AML-193 (cell line): ENCODE measurements at regions not wholly inside any gene's neighbourhood (a gene's known extent, or its start where the extent isn't known, plus 50 kb on each side); places are given as distances from the start of the nearest gene placed in this dataset.
"Not testable (repeated sequence)": the region's sequence is repeated elsewhere in the genome, so short reads cannot be mapped to it uniquely, and the experiment has no call there.

Experiments used
- DNase-seq, 2 experiments: peaks; one replicate each; lab custom pipeline; 2025; lab: John Stamatoyannopoulos, UW

GRCh38 chr4:11860996-11861395 lies 432.3 kb upstream of the HS3ST1 start:
- DNase-seq: no peak

DNA sequence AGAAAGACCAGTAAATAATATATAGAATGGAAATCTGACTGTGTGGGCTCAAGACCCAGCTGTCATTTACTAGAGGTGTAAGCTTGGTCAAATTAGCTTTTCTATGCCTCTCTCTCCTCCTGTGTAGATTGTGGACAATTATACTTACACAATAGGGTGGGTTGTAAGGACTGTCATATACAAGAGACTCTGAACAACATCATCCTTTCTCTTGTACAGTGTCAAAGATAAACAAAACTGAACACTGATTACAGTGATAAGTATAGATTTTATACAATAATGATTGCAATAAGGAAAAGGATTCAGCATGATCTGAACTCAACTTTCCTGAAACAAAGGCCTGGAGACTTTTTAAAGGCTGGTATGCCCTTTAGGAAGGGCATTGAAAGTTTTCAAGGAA lies 429.2 kb upstream of the HS3ST1 start:
- no peak for DNase-seq

DNA sequence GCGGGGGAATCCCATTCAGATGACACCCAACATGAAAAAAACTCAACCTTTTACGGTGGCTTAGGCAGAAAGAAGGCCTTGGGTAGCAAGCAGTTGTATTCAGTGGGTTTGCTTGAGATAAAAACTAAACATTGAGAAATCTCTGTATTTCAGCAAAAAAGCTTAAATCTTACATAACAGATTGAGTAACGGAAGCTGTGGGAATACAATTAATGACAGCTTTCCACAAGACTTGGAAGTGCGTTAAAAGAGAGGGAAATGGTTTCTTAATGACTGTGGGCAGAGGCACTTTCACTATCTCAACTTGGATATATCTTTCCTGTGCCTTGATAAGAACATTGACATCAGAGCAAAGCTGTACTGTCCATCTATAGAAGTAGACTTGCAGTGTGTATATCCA lies 418.5 kb upstream of the HS3ST1 start:
- DNase-seq: no peak

DNA sequence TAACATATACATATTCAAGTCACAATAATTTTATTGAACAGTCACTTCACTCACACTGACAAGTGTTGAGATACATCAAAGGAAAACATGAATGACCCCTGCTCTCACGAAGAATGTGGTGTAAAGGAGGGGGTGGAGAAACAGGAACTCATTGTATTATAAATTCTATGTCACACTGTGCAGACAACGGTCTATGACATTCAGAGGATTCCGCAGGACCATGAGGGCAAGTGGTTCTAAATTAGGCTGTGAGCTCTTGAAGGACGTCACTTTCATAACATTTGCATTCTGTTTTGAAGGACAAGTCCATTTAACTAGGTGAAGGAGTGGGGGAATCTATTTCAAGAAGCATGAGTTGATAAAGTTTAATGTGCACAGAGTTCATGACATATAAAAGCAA lies 415.2 kb upstream of the HS3ST1 start:
- DNase-seq: no peak

- DNase-seq: no peak
These were observed 414.6 kb upstream of the HS3ST1 start for GRCh38 chr4:11843340-11843739.

GRCh38 chr4:11842620-11843263 lies 414.0 kb upstream of the HS3ST1 start:
- no peak for DNase-seq

DNA sequence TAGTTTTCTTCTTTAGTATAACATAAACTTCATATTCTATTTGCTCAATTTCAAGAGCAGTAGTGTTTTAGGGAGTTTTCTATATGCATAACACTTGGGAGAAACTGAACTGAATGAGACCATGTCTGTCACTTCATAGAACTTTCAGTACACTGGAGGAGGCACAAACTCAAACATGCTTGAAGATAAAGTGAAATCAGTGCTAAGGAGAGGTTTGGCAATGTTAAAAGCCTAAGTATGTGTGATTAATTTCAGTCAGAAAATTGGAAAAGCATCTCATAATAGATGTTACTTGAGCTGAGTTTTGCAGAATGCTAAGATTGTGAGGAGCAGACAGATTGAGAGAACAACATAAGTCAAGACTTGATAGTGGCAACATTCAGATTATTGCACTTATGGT lies 411.2 kb upstream of the HS3ST1 start:
- DNase-seq: no peak

- DNase-seq: no peak
These were observed 403.0 kb upstream of the HS3ST1 start for GRCh38 chr4:11831739-11832138.

- peak; percentile 17 to 34 for DNase-seq
These were observed 395.9 kb upstream of the HS3ST1 start for GRCh38 chr4:11824566-11824965.

GRCh38 chr4:11821772-11822430 lies 393.2 kb upstream of the HS3ST1 start:
- no peak for DNase-seq

- no peak for DNase-seq
These were observed 388.4 kb upstream of the HS3ST1 start for GRCh38 chr4:11817088-11817487.

DNA sequence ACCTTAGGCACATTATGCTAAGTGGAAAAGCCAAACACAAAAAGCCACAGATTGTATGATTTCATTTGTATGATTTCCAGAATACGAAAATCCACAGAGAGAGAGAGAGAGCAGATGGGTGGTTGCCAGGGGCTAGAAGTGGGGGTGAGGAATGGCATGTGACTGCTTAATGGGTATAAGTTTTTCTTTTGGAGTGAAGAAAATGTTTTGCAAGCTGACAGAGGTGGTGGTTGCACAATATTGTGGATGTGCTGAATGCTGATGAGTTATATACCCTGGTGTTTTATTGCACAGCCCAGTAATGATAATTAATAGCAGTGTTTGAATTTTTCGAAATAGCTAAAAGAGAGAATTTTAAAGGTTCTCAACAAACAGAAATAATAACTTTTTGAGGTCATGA lies 386.1 kb upstream of the HS3ST1 start:
- no peak for DNase-seq

GRCh38 chr4:11813951-11814446 lies 385.3 kb upstream of the HS3ST1 start:
- no peak for DNase-seq

DNA sequence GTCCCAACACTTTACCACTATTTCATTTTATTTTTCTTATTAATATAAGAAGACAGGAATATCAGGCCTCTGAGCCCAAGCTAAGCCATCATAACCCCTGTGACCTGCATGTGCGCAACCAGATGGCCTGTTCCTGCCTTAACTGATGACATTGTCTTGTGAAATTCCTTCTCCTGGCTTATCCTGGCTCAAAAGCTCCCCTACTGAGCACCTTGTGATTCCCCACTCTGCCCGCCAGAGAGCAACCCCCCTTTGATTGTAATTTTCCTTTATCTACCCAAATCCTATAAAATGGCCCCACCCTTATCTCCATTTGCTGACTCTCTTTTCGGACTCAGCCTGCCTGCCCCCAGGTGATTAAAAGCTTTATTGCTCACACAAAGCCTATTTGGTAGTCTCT lies 382.8 kb upstream of the HS3ST1 start:
- DNase-seq: not testable (repeated sequence)

DNA sequence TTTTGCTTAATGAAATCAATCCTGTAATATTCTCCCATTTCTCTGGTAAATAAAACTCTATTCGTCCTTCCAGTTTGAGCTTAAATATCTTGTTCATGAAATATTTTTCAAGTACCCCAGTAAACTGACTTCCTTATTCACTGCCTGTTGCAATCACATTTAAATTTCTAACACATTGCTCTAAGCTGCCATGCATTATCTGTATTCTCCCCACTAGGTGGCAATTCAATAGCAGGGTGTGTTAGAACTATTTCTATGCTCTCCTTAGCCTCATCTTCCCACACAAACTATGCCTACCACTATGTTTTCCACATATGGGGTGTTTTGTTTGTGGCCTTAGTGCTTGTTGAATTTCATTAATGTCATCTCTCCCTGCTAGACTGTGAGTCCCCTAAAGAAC lies 377.1 kb upstream of the HS3ST1 start:
- peak; percentile 56 to 72 for DNase-seq

DNA sequence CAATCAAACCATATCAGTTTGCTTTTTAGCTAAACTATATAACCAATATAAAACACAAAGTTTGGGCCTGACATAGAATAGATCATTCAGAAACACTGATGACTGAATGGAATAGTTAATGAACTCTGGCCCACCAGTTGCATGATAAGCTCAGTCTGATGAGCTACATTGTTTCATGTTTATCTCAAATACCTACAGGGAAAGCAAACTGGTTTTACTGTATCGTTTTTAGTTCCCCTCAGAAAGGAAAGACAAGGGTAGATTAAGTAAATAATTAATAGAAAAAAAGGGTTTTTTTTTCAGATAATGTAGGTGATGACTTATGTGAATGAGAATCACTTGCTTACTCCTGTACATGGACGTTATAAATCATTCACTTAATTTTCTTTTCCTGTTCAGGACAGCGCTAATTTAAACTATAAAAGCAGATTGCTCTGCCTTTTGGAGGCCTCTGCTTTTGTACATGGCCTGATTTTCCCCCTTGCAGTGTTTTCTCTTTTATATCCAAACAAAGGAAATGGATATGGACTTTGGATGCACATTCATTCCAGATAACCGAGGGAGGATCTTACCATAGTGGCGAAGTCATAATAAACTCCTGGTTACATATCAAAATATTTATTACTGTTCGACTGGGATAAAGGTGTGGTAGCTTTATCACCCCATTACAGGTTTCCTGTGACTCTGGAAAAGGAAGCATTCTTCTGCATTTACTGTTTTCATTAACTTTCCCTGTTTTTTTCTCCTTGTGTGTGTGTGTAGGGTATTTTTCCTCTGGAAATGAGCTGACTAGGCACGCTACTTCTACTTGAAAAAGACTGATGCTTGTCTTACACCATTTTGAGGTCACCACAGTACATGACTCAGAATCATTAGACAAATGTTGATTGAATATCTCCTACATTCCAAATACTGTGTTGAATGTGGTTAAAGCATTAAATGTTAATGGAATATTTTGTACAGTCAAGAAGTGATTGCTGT lies 373.1 kb upstream of the HS3ST1 start:
- no peak for DNase-seq

GRCh38 chr4:11799196-11799595 lies 370.5 kb upstream of the HS3ST1 start:
- no peak for DNase-seq

DNA sequence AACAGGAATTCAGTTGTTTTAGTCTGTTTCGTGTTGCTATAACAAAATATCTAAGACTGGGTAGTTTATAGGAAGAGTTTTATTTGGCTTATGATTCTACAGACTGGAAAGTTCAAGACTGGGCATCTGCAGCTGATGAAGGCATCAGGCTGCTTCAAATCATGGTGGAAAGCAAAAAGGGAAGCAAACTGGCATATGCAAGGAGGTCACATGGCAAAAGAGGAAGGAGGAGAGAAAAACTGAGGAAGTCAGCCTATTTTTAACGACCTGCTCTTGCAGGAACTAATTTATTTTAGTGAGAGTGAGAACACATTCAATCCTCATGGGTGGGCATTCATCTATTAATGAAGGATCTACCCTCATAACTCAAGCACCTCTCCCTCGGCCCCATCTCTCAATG lies 363.1 kb upstream of the HS3ST1 start:
- DNase-seq: peak; percentile 21 to 51

GRCh38 chr4:11790230-11790629 lies 361.5 kb upstream of the HS3ST1 start:
- no peak for DNase-seq

GRCh38 chr4:11783588-11783987 lies 354.9 kb upstream of the HS3ST1 start:
- no peak for DNase-seq

- DNase-seq: no peak
These were observed 354.2 kb upstream of the HS3ST1 start for GRCh38 chr4:11782859-11783258.

DNA sequence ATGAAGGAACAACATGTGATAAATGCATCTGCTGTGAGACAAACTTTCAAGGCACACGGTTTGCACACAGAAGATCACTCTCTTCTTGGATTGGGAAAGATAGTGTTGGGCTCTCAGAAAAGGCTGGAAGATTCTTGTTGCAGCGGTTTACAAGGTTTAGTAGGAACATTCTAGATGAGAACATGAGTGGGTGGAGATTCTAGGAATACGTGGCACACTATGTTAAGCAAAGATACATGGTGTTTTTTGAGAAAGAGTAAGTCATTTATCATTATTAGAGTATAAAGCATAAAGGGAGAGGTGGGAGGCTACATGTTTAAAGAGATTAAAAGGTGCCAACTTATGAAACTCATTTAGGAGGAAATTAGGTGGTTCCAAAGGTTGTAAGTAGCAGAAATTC lies 348.8 kb upstream of the HS3ST1 start:
- no peak for DNase-seq

GRCh38 chr4:11774346-11774745 lies 345.7 kb upstream of the HS3ST1 start:
- no peak for DNase-seq
